NAMALWA (cell line): ENCODE measurements at regions not wholly inside any gene's neighbourhood (a gene's known extent, or its start where the extent isn't known, plus 50 kb on each side); places are given as distances from the start of the nearest gene placed in this dataset.

Experiments
- DNase-seq: peaks from one replicate; pipeline ENCODE4 v3.0.0-alpha.2; 2015; ENCODE audit warnings: low spot score

DNA sequence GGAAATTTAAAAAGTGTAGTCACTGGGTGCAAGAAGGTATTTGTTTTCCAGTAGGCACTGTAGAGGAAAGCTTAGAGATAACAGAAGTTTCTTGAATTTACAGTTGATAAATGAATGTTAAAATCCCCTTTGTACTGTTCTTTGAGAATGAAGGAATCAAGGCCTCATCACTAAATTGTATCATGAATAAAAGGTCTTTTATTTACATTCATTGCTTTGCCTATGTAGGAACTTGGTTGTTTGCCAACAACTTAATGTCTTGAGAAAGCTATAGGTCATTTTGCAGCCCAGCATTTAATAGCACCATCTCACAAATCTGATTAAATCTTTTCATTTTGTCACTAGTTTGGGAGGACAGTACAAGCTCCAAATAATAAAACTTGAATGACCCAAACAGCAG is 213.9 kb upstream of the ITGA4 start:
- DNase-seq = no peak

DNA sequence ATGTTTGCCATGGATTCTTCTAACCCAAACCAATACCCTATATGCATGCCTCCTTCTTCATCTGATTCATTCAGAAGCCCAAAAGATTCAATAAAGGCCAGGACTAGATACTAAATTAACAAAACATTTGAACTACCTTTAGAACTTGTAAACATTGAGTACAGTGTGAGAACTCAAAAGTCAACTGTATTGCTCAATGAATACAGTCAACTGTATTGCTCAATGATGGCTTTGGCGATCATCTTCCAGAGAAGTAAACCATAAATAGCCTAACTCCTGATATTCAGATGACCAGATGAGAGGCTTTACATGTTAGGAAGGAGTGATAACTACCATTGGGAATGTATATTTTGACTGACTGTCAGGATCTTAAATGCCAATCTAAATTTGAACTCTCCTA is 206.5 kb upstream of the ITGA4 start:
- DNase-seq = no peak

- DNase-seq = no peak
These were observed 204.7 kb upstream of the ITGA4 start for GRCh38 chr2:181252262-181253148.

- no peak for DNase-seq
These were observed 203.7 kb upstream of the ITGA4 start for GRCh38 chr2:181253438-181253837.

DNA sequence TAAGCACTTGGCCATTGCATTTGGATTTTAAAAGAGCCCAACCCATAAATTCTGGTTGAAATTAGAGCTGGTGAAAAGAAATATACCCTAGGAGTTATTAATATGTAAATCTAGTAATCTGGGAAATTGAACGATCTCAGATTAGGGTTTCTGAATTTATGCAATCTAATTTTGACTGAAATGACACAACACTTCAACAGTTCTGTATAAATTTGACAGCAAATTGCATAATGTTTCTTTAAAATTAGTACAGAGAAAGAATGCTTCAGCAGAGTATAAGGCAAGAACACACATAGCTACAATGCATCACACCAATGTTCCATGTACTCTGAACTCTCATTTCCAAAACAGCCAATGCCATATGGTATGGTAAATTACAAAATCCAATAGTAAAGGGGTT is 201.5 kb upstream of the ITGA4 start:
- DNase-seq = no peak

GRCh38 chr2:181258720-181259119 is 198.5 kb upstream of the ITGA4 start:
- DNase-seq = no peak

DNA sequence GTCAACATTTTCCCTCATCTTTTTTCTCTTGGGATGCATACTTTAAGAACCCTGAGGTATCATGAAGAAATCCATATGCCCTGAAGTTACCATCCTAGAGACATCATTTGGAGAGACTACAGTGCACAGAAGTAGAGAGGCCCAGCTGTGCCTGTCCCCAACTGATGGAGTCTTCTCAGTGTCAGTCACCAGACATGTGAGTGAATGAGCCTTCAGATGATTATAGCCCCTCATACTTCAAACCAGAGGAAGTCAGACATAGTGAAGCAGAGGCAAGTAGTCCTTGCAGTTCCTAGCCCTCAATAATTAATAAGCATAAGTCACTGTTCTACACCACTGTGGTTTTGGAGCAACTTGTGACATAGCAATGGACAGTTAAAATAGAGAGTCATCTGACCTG is 194.4 kb upstream of the ITGA4 start:
- no peak for DNase-seq

DNA sequence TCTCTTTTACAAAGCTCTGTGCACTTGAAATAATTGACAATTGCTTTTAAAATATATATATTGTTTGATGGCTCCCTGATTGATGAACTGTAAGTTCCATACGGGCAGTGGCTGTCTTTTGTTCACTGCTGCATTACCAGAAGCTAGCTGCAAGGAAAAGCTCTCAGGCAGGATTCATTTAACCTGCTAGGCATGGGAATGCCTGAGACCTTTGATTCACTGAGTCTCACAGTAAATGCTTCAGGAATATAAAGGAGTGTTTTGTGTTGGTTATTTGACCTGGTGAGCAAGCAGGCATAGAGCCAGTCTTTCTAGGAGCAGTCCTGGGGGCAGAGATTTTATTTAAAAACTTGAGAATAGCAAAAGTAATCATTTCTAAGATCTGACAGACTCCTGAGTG is 193.2 kb upstream of the ITGA4 start:
- no peak for DNase-seq

DNA sequence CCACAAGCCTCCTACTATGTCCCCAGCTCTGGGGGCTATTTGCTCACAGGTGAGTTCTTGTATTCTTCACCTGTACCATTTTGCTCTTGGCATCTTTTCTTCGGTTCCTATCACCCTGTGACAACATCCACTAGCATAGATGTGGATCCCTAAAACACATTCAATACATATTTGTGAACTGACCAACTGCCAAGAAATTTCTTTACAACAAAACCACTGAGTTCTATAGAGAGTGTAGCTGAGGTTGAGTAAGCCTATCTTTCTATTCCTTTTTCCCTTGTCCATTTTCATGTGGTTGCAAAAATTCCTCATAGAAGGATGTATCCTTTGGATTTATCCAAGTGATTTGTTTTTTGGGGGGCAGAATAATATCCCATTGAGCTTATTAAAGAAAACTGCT is 192.7 kb upstream of the ITGA4 start:
- no peak for DNase-seq

DNA sequence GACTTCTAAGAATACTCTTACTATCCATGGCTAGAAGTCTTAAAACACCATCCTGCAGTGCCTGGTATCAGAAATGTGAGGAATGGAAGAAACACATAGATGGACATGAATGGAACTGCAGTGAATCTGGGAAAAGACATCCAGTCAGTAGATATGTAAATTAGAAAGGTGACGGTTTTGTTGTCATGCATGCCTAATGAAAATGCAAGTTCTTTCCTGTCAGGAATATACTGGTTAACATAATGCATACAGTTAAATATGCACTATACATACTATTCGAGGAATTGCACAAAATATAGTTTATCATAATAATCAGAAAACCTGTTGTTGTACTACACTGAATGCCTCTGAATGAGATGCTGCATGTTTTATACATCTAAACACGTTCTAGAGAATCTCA is 190.6 kb upstream of the ITGA4 start:
- DNase-seq = no peak

DNA sequence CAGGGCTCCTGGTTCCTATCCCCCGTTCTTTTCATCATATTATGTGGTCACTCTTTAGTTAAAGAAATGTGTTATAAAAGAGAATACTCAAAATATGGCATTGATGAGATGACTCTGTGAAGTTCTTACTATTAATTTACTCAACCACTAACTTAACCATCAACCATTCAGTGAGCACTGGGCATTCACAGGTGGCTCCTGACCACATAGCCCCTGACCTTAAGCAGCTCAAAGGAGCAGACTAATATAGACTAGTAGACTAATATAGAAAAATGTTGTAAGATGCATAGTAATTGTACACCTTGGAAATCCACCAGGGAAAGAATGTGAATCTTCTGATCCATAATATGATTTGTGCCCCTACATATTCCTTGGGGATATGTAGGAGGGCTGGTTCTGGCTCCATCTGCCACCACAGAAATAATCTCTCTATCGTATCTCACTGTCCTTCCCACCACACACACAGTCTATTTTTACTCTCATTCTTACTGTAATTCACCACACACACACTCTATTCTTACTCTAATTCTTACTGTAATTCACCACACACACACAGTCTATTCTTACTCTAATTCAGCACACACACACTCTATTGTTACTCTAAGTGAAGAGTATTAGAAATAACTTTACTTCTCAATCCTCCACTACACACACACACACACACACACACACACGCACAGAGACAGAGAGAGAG is 188.9 kb upstream of the ITGA4 start:
- no peak for DNase-seq

DNA sequence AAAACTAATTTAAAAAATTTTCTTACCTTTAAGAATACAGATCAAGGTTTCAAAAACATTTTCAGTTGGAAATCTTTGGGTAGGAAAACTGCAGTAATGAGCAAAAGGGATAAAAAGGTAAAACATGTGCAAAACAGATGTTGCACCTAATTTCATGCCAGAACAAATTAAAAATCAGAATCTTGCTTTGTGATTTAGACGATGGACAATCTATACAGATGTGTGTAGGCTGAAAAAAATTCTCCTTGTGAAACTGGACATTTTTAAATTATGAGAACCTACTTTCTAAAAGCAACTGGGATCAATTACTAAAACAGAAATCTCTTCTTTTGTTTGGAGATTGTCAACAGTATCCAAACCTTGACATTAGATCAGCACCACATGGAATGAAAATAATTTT is 183.2 kb upstream of the ITGA4 start:
- DNase-seq = no peak

DNA sequence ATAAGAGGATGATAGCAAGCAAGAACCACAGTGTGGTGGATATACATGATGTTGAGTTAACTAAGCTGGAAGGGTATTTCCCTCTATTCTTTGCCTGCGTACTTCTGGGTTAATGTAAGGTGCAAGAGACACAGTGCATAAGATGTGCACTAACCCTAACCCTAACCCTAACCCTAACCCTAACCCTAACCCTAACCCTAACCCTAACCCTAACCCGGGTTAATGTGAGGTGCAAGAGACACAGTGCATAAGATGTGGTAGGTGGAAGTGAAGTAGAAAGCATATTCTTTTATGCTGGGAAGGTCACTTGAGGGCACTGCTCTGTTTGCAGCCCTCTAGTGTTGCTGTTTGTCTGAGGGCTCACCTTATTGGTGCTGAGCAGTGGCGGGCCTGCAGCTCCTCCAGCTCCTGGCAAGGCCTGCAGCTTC is 181.5 kb upstream of the ITGA4 start:
- peak; percentile 4 for DNase-seq

- no peak for DNase-seq
These were observed 175.9 kb upstream of the ITGA4 start for GRCh38 chr2:181281206-181281832.

- no peak for DNase-seq
These were observed 172.1 kb upstream of the ITGA4 start for GRCh38 chr2:181285116-181285515.

DNA sequence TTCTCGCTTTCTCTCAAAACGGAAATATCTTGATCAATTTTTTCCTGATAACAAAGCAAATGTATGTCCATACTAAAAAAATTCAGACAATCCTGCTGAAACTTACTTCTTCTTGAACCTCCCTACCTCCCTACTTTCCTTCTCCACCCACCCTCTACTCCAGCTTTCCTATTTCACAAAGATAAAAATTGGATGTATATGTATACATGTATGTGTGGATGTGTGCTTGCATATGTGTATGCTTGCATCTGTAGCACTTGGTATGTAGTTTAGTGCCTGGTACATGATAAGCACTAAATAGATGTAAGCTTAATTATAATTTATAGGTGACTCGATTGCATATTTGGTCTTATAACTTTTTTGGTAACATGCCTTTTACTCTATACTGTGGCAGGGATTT is 167.5 kb upstream of the ITGA4 start:
- DNase-seq = no peak

DNA sequence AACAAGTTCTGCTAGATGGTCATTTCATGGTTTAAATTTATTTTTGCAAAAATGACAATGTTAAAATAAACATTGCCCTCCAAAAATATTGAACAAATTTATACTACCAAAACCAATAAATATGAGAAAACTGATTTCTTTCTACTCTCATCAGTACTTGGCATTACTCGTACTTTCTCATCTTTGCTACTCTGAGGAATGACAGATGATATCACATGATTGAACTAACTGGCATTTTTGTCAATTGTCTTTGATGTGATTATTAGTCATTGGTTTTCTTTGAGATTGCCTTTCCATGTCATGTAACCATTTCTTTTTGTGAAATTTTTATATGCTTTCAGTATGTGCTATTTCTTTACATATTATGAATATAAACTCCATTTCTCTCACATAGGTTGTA is 167.0 kb upstream of the ITGA4 start:
- no peak for DNase-seq

DNA sequence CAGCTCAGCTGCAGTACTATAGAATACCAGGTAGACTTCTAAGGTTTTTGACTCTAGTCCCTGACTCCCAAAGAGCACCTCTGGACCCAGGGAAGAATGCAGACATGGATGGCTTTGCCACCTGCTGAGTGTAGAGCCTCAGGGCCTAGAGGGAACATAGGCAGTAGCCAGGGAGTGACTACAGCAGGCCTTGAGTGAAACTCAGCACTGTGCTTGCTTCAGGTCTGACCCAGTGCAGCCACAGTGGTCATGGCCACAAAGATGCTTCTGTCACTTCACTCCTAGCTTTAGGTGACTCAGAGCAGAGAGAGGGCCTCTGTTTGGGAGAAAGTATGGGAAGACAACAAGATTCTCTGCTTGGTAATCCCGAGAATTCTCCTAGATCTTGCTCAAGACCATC is 162.2 kb upstream of the ITGA4 start:
- no peak for DNase-seq

GRCh38 chr2:181300600-181301291 is 156.4 kb upstream of the ITGA4 start:
- no peak for DNase-seq

- DNase-seq = peak; percentile 81
These were observed 153.0 kb upstream of the ITGA4 start for GRCh38 chr2:181304011-181304844.

GRCh38 chr2:181305301-181306123 is 151.7 kb upstream of the ITGA4 start:
- DNase-seq = peak; percentile 85
